HepG2 (cell line): ENCODE measurements at regions not wholly inside any gene's neighbourhood (a gene's known extent, or its start where the extent isn't known, plus 50 kb on each side); places are given as distances from the start of the nearest gene placed in this dataset.

ENCODE experiments used
- ATF2 ChIP-seq: sonication (generic); formaldehyde crosslinking; IDR thresholded peaks from 2 replicates; pipeline ENCODE4 v1.4.0; 2020; ENCODE audit warnings: missing genetic modification reagents
- HMG20A ChIP-seq: IDR thresholded peaks from 2 replicates; pipeline ENCODE4 v1.6.1; 2016; ENCODE audit warnings: borderline replicate concordance
- POLR2AphosphoS5 ChIP-seq: IDR thresholded peaks from 2 replicates; pipeline ENCODE4 v1.6.1; 2012; ENCODE audit warnings: low read depth, low read length
- ZNF256 ChIP-seq: sonication (generic); formaldehyde crosslinking; conservative IDR thresholded peaks from 2 replicates; pipeline ENCODE4 v1.4.0; 2020; ENCODE audit warnings: missing genetic modification reagents
- TF ChIP-seq, protein P1 (sequence below): sonication (generic); formaldehyde crosslinking; IDR thresholded peaks from 2 replicates; pipeline ENCODE4 v1.5.0; 2020; ENCODE audit warnings: missing genetic modification reagents, mild to moderate bottlenecking, borderline replicate concordance
- TF ChIP-seq, protein P2 (sequence below), 2 experiments: IDR thresholded peaks; 2 replicates each; pipeline ENCODE4 v1.6.1; 2011 to 2012; ENCODE audit warnings: low read length in 2 of 2, borderline replicate concordance in 1 of 2, low read depth in 1 of 2, mild to moderate bottlenecking in 1 of 2, moderate library complexity in 1 of 2
- TF ChIP-seq, protein P3 (sequence below): sonication (generic); formaldehyde crosslinking; IDR thresholded peaks from 2 replicates; pipeline ENCODE4 v1.8.0; 2022; ENCODE audit warnings: mild to moderate bottlenecking, missing genetic modification reagents
- TF ChIP-seq, protein P4 (sequence below): sonication (generic); formaldehyde crosslinking; IDR thresholded peaks from 2 replicates; pipeline ENCODE4 v1.5.0; 2020; ENCODE audit warnings: mild to moderate bottlenecking, missing genetic modification reagents, moderate library complexity

- TF ChIP-seq ZNF256 (CRISPR knock-in tag) = no peak
- TF ChIP-seq, protein P1, sequence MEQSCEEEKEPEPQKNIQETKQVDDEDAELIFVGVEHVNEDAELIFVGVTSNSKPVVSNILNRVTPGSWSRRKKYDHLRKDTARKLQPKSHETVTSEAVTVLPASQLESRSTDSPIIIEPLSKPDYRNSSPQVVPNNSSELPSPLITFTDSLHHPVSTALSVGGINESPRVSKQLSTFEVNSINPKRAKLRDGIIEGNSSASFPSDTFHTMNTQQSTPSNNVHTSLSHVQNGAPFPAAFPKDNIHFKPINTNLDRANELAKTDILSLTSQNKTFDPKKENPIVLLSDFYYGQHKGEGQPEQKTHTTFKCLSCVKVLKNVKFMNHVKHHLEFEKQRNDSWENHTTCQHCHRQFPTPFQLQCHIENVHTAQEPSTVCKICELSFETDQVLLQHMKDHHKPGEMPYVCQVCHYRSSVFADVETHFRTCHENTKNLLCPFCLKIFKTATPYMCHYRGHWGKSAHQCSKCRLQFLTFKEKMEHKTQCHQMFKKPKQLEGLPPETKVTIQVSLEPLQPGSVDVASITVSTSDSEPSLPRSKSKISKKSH = no peak
- TF ChIP-seq, protein P2, sequence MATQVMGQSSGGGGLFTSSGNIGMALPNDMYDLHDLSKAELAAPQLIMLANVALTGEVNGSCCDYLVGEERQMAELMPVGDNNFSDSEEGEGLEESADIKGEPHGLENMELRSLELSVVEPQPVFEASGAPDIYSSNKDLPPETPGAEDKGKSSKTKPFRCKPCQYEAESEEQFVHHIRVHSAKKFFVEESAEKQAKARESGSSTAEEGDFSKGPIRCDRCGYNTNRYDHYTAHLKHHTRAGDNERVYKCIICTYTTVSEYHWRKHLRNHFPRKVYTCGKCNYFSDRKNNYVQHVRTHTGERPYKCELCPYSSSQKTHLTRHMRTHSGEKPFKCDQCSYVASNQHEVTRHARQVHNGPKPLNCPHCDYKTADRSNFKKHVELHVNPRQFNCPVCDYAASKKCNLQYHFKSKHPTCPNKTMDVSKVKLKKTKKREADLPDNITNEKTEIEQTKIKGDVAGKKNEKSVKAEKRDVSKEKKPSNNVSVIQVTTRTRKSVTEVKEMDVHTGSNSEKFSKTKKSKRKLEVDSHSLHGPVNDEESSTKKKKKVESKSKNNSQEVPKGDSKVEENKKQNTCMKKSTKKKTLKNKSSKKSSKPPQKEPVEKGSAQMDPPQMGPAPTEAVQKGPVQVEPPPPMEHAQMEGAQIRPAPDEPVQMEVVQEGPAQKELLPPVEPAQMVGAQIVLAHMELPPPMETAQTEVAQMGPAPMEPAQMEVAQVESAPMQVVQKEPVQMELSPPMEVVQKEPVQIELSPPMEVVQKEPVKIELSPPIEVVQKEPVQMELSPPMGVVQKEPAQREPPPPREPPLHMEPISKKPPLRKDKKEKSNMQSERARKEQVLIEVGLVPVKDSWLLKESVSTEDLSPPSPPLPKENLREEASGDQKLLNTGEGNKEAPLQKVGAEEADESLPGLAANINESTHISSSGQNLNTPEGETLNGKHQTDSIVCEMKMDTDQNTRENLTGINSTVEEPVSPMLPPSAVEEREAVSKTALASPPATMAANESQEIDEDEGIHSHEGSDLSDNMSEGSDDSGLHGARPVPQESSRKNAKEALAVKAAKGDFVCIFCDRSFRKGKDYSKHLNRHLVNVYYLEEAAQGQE (IDR thresholded peaks at IDR 0.05; ENCODE audit: borderline replicate concordance in 1 of 2, low read depth in 1 of 2, low read length in 2 of 2) = no peak
- no peak for TF ChIP-seq HMG20A
- no peak for TF ChIP-seq POLR2AphosphoS5
- TF ChIP-seq, protein P3, sequence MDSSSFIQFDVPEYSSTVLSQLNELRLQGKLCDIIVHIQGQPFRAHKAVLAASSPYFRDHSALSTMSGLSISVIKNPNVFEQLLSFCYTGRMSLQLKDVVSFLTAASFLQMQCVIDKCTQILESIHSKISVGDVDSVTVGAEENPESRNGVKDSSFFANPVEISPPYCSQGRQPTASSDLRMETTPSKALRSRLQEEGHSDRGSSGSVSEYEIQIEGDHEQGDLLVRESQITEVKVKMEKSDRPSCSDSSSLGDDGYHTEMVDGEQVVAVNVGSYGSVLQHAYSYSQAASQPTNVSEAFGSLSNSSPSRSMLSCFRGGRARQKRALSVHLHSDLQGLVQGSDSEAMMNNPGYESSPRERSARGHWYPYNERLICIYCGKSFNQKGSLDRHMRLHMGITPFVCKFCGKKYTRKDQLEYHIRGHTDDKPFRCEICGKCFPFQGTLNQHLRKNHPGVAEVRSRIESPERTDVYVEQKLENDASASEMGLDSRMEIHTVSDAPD (CRISPR knock-in tag) = no peak
- TF ChIP-seq ATF2 (CRISPR knock-in tag) = no peak
- TF ChIP-seq, protein P4, sequence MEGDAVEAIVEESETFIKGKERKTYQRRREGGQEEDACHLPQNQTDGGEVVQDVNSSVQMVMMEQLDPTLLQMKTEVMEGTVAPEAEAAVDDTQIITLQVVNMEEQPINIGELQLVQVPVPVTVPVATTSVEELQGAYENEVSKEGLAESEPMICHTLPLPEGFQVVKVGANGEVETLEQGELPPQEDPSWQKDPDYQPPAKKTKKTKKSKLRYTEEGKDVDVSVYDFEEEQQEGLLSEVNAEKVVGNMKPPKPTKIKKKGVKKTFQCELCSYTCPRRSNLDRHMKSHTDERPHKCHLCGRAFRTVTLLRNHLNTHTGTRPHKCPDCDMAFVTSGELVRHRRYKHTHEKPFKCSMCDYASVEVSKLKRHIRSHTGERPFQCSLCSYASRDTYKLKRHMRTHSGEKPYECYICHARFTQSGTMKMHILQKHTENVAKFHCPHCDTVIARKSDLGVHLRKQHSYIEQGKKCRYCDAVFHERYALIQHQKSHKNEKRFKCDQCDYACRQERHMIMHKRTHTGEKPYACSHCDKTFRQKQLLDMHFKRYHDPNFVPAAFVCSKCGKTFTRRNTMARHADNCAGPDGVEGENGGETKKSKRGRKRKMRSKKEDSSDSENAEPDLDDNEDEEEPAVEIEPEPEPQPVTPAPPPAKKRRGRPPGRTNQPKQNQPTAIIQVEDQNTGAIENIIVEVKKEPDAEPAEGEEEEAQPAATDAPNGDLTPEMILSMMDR (CRISPR knock-in tag) = no peak
These were observed 66.6 kb upstream of the CACHD1 start for GRCh38 chr1:64403331-64403730.
